ENCODE measurements at regions not wholly inside any gene's neighbourhood (a gene's known extent, or its start where the extent isn't known, plus 50 kb on each side); places are given as distances from the start of the nearest gene placed in this dataset.

DNA sequence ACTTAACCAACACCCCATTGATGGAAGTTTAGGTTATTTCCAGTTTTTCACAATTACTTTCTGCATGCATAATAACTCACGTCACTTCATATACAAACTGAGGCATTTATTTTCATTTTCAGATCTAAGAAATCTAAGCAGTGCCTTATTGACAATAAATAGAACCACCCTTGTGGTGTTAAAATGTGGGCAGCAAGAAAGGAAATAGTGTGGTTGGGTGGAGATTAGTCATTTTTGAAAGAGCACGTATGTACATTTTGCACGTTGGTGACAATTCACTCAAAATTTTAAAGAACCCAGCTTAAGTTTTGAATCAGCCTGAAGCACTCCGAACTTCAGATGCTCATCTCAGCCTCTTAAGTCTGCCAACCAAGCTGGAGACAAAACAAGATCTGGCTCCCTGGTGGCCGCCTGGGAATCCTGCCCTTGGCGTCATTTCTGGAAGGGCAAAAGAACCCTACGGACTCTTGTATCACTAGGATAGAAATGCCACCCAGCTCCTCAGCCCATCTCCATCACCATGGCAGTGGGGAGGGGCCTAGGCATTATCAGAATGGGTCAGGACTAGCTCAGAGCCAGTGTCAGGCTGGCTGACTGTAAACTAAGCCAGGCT, 89.5 kb upstream of the BCL2L14 start:
- intact Hi-C loops (cut with micrococcal nuclease), result no loop called here
- Histone ChIP-seq H3K9me3 (replicated peaks in 1 of 2; ENCODE audit: control insufficient read depth in 1 of 2, insufficient read depth in 1 of 2, low read length in 2 of 2) (no peaks in the 10 kb centered on the region), H3K4me2 (replicated peaks; ENCODE audit: extremely low read depth, low read length, poor library complexity, severe bottlenecking) (peak overlapping the region; percentile 11), H3K27me3 (ENCODE audit: control insufficient read depth in 2 of 2, insufficient read depth in 2 of 2, low read length in 2 of 2) (no peaks in the 10 kb centered on the region), H3K36me3 (replicated peaks in 1 of 2; ENCODE audit: control insufficient read depth in 1 of 2, insufficient read depth in 2 of 2, low read length in 2 of 2) (no peaks in the 10 kb centered on the region), H2AFZ (ENCODE audit: insufficient read depth, low read depth, low read length, poor library complexity, severe bottlenecking) (peak overlapping the region; percentile 52), H3K9ac (ENCODE audit: insufficient read depth, low read length, poor library complexity, severe bottlenecking) (no peak overlapping the region), H3K4me1 (ENCODE audit: control insufficient read depth in 1 of 2, insufficient read depth in 2 of 2, low read length in 2 of 2) (peaks cover 0 to 13% of the 10 kb centered on the region in 2 donors), H3K79me2 (ENCODE audit: insufficient read depth, low read length) (no peaks in the 10 kb centered on the region), H4K20me1 (ENCODE audit: insufficient read depth, low read length) (no peaks in the 10 kb centered on the region), H3K27ac (ENCODE audit: low read depth in 1 of 2, low read length in 2 of 2) (no peak overlapping the region), H3K4me3 (replicated peaks in 1 of 3; ENCODE audit: low read depth in 2 of 3, low read length in 3 of 3) (peak overlapping the region in 1 of 3 experiments; percentile 29)
- DNase-seq, result peak; percentile 36 to 75 (median 44)
- peaks cover 0 to 2% of the 10 kb centered on the region in 2 donors for H3K36me3 Mint-ChIP-seq
- TF ChIP-seq CTCF (IDR thresholded peaks at IDR 0.05), result no peak
- H3K4me1 Mint-ChIP-seq, result peaks cover 19% of the 10 kb centered on the region
- 7% methylated on average over 2 of the region's 7 CpGs for WGBS (ENCODE audit: insufficient coverage)
- peaks cover 0 to 3% (median 0%) of the 10 kb centered on the region in 3 donors for H3K27me3 Mint-ChIP-seq (ENCODE audit: low read depth in 3 of 3)
- H3K4me3 Mint-ChIP-seq, result peak overlapping the region; percentile 31 to 70
- H3K9me3 Mint-ChIP-seq, result peaks cover 0 to 3% (median 0%) of the 10 kb centered on the region in 7 donors
- H3K27ac Mint-ChIP-seq, result peak overlapping the region in 6 of 7 donors; percentile 49 to 81 (median 78)

GRCh38 chr12:11984417-11984816, 86.3 kb upstream of the BCL2L14 start:
- H3K4me1 Mint-ChIP-seq, result peaks cover 19% of the 10 kb centered on the region

More at GRCh38 chr12:11984417-11984816, 86.3 kb upstream of the BCL2L14 start:
- DNase-seq, result no peak
- Histone ChIP-seq H3K4me2 (replicated peaks; ENCODE audit: extremely low read depth, low read length, poor library complexity, severe bottlenecking) (no peak overlapping the region), H3K4me1 (ENCODE audit: control insufficient read depth in 1 of 2, insufficient read depth in 2 of 2, low read length in 2 of 2) (peaks cover 0 to 13% of the 10 kb centered on the region in 2 donors), H2AFZ (ENCODE audit: insufficient read depth, low read depth, low read length, poor library complexity, severe bottlenecking) (no peak overlapping the region), H3K27ac (ENCODE audit: low read depth in 1 of 2, low read length in 2 of 2) (no peak overlapping the region), H3K36me3 (replicated peaks in 1 of 2; ENCODE audit: control insufficient read depth in 1 of 2, insufficient read depth in 2 of 2, low read length in 2 of 2) (no peaks in the 10 kb centered on the region), H3K27me3 (ENCODE audit: control insufficient read depth in 2 of 2, insufficient read depth in 2 of 2, low read length in 2 of 2) (no peaks in the 10 kb centered on the region), H4K20me1 (ENCODE audit: insufficient read depth, low read length) (no peaks in the 10 kb centered on the region), H3K9ac (ENCODE audit: insufficient read depth, low read length, poor library complexity, severe bottlenecking) (no peak overlapping the region), H3K9me3 (replicated peaks in 1 of 2; ENCODE audit: control insufficient read depth in 1 of 2, insufficient read depth in 1 of 2, low read length in 2 of 2) (no peaks in the 10 kb centered on the region), H3K4me3 (replicated peaks in 1 of 3; ENCODE audit: low read depth in 2 of 3, low read length in 3 of 3) (no peak overlapping the region), H3K79me2 (ENCODE audit: insufficient read depth, low read length) (no peaks in the 10 kb centered on the region)
- peaks cover 0 to 2% of the 10 kb centered on the region in 2 donors for H3K36me3 Mint-ChIP-seq
- peaks cover 0 to 3% (median 0%) of the 10 kb centered on the region in 3 donors for H3K27me3 Mint-ChIP-seq (ENCODE audit: low read depth in 3 of 3)
- no peak overlapping the region for H3K4me3 Mint-ChIP-seq
- WGBS (ENCODE audit: insufficient coverage), result 100% methylated on average over 1 of the region's 3 CpGs
- TF ChIP-seq CTCF (IDR thresholded peaks at IDR 0.05), result no peak
- intact Hi-C loops (cut with micrococcal nuclease), result no loop called here
- peaks cover 0 to 3% (median 0%) of the 10 kb centered on the region in 7 donors for H3K9me3 Mint-ChIP-seq
- H3K27ac Mint-ChIP-seq, result peak overlapping the region in 1 of 7 donors; percentile 61
